Activated CD8-positive, alpha-beta memory T cell treated with anti-CD3 and anti-CD28 coated beads for 48 hours (primary cell): ENCODE measurements at regions not wholly inside any gene's neighbourhood (a gene's known extent, or its start where the extent isn't known, plus 50 kb on each side); places are given as distances from the start of the nearest gene placed in this dataset.
"Not testable (repeated sequence)": the region's sequence is repeated elsewhere in the genome, so short reads cannot be mapped to it uniquely, and the experiment has no call there.

Source experiments
- DNase-seq, 3 experiments: peaks; one replicate each; pipeline ENCODE4 v3.0.0-alpha.2; 2020; ENCODE audit warnings: low read depth in 2 of 3, low spot score in 2 of 3

- no peak for DNase-seq
These were observed 106.4 kb downstream of the MINAR1 start for GRCh38 chr15:79538527-79538926.

- DNase-seq, result no peak
These were observed 107.3 kb downstream of the MINAR1 start for GRCh38 chr15:79539401-79539800.

GRCh38 chr15:79540551-79540950, 108.4 kb downstream of the MINAR1 start:
- no peak for DNase-seq

GRCh38 chr15:79541196-79541595, 109.1 kb downstream of the MINAR1 start:
- no peak for DNase-seq

- DNase-seq, result no peak
These were observed 111.0 kb downstream of the MINAR1 start for GRCh38 chr15:79543097-79543496.

GRCh38 chr15:79549196-79549595, 117.1 kb downstream of the MINAR1 start:
- no peak for DNase-seq

GRCh38 chr15:79560384-79560783, 128.2 kb downstream of the MINAR1 start:
- DNase-seq, result no peak

- no peak for DNase-seq
These were observed 129.8 kb downstream of the MINAR1 start for GRCh38 chr15:79561982-79562381.

GRCh38 chr15:79562403-79562815, 130.3 kb downstream of the MINAR1 start:
- DNase-seq, result no peak

GRCh38 chr15:79562899-79563298, 130.8 kb downstream of the MINAR1 start:
- DNase-seq, result no peak

- no peak for DNase-seq
These were observed 137.9 kb downstream of the MINAR1 start for GRCh38 chr15:79570004-79570403.

- DNase-seq, result no peak
These were observed 140.7 kb downstream of the MINAR1 start for GRCh38 chr15:79572691-79573404.

- not testable (repeated sequence) for DNase-seq
These were observed 142.5 kb downstream of the MINAR1 start for GRCh38 chr15:79574431-79575273.

- DNase-seq, result no peak
These were observed 150.5 kb downstream of the MINAR1 start for GRCh38 chr15:79582650-79583049.

- DNase-seq, result no peak
These were observed 160.0 kb downstream of the MINAR1 start for GRCh38 chr15:79592126-79592525.

- DNase-seq, result no peak
These were observed 161.2 kb downstream of the MINAR1 start for GRCh38 chr15:79593119-79593869.

- DNase-seq, result no peak
These were observed 163.2 kb downstream of the MINAR1 start for GRCh38 chr15:79595306-79595705.

GRCh38 chr15:79595995-79596622, 164.0 kb downstream of the MINAR1 start:
- peak in 2 of 3 experiments; percentile 18 to 19 for DNase-seq

GRCh38 chr15:79598639-79599038, 166.5 kb downstream of the MINAR1 start:
- DNase-seq, result no peak

- no peak for DNase-seq
These were observed 169.4 kb downstream of the MINAR1 start for GRCh38 chr15:79601405-79602086.

GRCh38 chr15:79602180-79602579, 170.0 kb downstream of the MINAR1 start:
- DNase-seq, result no peak
